HG03196 (cell line): ENCODE measurements at regions not wholly inside any gene's neighbourhood (a gene's known extent, or its start where the extent isn't known, plus 50 kb on each side); places are given as distances from the start of the nearest gene placed in this dataset.

Experiments used
- ATAC-seq: cut with Tn5 transposase; IDR thresholded peaks from one replicate; pipeline ENCODE4 v1.9.1; 2021; ENCODE audit not compliant: unreplicated experiment

- ATAC-seq: no peak
These were observed 106.3 kb upstream of the SSBP2 start for GRCh38 chr5:81856948-81857928.

DNA sequence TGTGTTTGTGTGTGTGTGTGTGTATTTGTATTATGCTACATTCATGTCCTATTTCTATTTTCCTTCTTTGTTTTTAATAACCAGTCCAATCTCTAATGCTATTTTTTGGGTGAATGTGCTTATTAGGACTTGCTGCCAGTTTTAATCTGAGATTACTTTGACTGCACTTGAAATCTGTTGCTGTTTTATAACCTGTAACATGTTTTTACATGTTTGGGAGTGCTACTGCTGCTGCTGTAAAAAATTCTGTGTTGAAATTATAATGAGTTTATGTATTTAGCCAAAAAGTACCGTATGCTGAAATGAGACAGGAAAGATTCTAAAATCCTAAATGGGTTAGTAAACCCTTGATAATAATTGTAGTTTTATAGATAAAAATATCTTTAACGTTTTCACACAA, 104.7 kb upstream of the SSBP2 start:
- no peak for ATAC-seq

GRCh38 chr5:81854915-81855314, 104.0 kb upstream of the SSBP2 start:
- no peak for ATAC-seq

- ATAC-seq: no peak
These were observed 103.6 kb upstream of the SSBP2 start for GRCh38 chr5:81854485-81854884.

DNA sequence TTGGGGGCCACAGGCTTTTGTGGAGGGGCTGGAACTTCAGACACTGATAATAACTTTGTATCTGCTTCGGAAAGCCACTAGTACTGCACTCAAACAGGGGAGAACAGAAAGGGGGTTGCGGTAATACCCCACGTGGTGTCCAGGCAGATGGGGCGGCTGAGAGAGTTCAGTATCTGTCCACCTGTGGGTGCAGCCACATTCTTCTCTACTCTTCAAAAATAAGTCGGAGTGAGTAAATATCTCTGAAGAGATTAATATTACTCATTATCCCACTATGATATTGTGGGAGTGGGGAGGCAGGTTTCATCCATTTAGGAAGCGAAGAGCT, 102.1 kb upstream of the SSBP2 start:
- ATAC-seq: no peak

- no peak for ATAC-seq
These were observed 101.6 kb upstream of the SSBP2 start for GRCh38 chr5:81852291-81853029.

DNA sequence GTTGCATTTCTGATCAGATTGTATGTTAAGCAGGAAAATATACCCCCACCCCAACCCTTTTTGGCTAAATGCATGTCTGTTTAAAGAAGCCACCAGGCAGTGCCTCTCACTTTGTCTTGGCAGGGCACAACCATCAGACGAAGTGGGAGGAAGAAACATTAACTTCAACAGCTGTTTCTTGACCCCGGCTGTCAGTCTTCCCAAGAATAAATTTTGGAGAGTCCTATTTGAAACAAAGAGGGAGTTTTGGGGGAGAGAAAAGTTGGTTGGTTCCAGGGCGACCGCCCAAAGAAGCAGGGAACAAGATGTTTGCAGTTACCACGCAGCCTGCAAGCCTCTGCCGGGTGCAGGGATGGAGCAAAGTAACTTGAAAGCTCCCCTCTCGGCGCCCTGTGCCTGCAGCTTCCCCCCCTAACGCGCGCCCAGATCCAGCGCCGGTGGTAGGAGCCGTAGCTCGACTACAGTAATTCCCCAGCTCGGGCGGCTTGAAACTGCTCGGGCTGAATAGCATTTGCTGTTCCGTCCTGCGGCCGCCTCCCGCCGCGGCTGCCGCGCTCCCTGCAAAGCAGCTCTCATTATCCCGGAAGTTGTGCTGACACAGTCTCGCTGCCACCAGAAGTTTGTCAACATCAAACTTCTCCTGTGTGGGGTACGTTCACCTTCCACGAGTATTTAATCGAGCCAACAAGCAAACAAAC, 100.7 kb upstream of the SSBP2 start:
- peak; percentile 86 for ATAC-seq

DNA sequence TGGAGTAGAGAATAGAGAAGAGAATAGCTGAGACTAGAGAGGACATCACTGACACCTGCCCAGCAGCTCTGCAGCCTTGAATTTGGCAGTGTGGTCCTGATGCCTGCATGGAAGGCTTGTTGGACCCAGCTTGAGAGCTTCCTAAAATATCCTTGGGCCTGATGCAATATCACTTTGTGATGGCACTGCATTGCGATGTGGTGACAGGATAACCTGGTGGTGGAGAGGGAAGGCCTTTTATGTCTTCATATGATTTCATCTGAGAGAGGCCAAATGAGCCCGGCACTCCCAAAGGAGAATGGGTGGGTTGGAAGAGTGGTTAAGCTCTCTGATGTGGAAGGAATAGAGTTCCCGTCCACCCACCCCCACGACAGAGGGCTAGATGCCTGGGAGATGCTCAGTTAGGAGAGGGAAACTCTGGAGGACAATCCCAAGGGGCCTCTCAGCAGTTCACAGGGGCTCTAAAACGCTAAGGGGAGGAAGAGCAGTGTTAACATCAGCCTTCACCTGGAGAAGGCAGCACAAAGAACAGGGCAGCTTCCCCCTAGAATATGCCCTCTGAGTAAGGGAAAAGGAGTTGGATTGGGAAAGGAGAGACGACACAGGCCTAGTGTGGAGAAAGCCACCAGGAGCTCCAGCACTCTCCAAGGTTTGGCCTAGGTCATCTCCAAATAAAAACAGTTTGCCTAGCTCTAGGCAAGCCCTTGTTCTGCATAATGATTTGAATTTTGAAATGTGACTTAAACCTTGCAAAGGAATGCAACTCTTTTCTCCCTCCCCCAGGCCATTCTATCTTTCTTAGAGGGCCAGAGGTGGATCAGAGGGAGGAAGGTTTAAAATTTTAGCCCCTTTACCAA, 99.8 kb upstream of the SSBP2 start:
- ATAC-seq: no peak

GRCh38 chr5:81849770-81850367, 99.0 kb upstream of the SSBP2 start:
- ATAC-seq: no peak

- ATAC-seq: no peak
These were observed 97.5 kb upstream of the SSBP2 start for GRCh38 chr5:81848362-81848880.

DNA sequence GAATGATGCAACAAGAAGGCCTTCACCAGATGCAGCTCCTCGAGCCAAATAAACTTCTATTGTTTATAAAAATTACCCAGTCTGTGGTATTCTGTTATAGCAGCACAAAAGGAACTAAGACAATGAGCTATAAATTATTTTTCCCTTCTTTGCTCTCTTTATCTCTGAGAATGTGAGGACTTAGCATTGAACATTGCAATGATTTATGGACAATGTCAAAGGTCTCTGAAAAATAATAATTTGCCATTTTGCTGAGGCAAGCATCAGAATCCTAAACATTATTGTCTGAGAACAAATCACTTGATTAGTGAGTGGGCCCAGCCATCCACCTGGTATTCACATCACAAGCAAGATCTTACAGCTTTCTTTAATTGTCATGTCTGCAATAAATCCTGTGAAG, 95.4 kb upstream of the SSBP2 start:
- ATAC-seq: no peak

DNA sequence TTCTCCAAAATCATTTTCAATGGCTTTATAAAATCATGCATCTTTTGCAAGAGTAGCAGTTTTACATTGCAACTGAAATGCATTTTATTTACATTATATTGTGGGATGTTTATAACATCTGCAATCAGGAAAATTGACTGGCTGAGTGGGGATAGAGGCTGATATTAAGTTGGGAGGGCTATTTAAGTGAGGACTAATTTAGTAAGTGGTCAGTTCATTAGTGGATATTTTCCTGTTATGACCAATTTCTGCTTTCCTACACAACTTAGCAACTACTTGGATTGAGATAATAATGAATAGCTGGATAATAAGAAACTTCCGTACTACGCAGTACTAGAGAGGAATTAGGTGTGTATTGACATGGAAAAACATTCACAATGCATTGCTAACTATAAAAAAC, 92.9 kb upstream of the SSBP2 start:
- ATAC-seq: no peak

GRCh38 chr5:81842795-81843398, 92.0 kb upstream of the SSBP2 start:
- ATAC-seq: no peak

- no peak for ATAC-seq
These were observed 88.1 kb upstream of the SSBP2 start for GRCh38 chr5:81839034-81839433.

DNA sequence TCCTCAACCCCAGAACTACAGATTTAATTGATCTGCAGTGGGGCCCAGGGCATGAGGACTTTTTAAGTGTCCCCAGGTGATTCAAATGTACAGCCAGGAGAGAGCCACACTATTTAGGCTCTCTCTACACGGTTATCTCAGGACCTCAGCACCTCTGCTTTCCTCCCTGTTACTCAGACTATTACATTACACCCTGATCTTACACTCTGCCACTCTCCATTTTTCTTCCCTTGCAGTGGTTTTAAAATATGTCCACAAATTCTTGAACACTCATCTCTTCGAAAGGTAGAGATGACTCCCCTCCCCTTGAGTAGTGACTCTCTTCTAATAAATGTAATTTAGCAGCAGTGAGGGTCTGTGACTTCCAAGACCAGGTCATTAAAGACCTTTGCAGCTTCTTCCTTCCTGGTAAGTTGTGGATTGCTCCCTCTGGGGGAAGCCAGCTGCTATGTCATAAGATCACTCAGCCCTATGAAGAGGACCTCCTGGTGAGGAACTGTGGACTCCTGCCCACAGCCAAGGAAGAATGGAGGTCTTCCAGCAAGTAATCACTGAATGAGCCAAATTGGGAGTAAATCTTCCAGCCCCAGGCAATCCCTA, 87.5 kb upstream of the SSBP2 start:
- peak; percentile 71 for ATAC-seq

GRCh38 chr5:81837667-81838306, 86.9 kb upstream of the SSBP2 start:
- no peak for ATAC-seq

DNA sequence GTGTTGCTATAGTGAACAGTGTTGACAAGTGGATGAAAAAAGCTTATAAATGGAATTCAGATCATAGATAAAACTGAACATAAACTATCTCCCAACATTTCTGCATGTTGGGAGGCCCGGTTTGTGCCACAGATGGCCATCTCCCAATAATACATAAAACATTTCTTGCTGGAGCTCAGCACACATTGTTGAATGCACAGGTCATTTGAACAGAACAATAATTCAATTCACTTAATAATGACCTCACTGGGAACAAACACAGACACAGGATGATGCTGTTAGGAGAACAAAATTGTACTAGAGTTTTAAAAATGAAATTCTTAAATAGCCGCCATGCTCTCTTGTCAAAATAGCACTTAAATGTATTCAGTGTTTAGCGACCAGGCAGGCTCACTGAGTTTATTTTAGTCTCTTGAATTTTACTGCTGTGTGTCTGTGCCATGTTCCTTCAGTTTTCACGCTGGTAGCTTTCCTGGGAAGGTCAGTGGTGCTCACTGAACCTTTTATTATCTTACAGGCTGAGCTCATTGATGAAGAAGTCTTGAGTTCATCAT, 85.0 kb upstream of the SSBP2 start:
- no peak for ATAC-seq

DNA sequence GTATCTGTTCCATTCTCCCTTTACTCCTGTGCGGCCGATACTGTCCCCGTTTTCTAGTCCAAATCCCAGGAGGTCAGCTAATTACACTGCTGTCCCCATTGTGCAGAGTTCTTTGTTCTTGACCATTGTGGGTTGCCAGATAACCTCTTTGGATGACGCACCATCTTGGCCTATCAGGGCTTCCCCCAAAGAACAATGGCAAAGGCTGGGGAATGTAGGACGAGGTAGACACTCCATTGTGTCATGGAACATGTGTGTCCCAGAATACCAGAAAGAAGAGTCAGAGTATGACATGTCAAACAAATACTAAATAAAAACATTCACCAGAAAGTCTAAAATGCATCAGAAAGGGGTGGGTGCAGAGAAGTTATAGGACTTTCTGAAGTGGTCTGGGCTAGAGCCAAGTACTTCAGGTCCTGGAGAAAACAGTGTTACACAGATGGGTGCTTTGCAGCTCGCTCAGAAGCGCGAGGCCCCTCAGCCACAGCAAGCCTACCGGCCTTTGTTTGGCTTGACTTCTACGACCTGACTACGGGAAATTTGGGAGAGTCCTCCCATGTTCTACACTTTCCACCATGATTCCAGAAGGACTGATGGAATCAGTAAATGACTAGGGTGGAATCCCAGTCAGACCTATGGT, 83.2 kb upstream of the SSBP2 start:
- no peak for ATAC-seq
